Panc1 (cell line): ENCODE measurements at regions not wholly inside any gene's neighbourhood (a gene's known extent, or its start where the extent isn't known, plus 50 kb on each side); places are given as distances from the start of the nearest gene placed in this dataset.

ENCODE experiments used
- POLR2AphosphoS5 ChIP-seq: IDR thresholded peaks from 2 replicates; pipeline ENCODE4 v1.6.1; 2012; ENCODE audit warnings: mild to moderate bottlenecking, low read depth, low read length, moderate library complexity
- SIN3A ChIP-seq: IDR thresholded peaks from 2 replicates; pipeline ENCODE4 v1.6.1; 2012; ENCODE audit warnings: low read depth, mild to moderate bottlenecking, low read length, moderate library complexity, borderline replicate concordance; ENCODE audit not compliant: insufficient read depth
- TF ChIP-seq, protein P1 (sequence below): fragments of 450-650 bp; IDR thresholded peaks from 2 replicates; pipeline ENCODE4 v1.5.1; 2017; ENCODE audit warnings: mild to moderate bottlenecking
- TF ChIP-seq, protein P2 (sequence below), 2 experiments: IDR thresholded peaks; 2 replicates each; pipeline ENCODE4 v1.6.1; 2011 to 2012; ENCODE audit warnings: low read depth in 2 of 2, control low read depth in 1 of 2, low read length in 1 of 2, mild to moderate bottlenecking in 1 of 2, moderate library complexity in 1 of 2; ENCODE audit not compliant: insufficient read depth in 1 of 2

DNA sequence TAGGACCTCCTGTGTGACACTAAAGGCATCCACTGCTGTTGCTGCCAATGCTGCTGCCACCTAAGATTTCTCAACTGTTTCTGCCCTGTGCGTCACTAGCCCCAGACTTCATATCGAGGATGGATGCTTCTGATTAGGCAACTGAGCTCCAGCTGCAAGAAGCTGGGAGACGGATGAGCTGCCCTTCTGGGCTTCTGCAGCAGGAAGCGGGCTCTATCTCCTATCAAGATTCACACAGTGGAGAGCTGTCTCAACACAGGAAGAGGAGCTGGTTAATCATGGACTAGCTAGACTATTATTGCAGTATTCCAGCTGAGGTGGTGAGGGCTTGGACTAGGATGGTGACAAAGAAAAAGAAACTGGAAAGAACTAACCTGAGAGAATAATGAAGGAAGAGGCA, 59.2 kb upstream of the PELI2 start:
- TF ChIP-seq, protein P1, sequence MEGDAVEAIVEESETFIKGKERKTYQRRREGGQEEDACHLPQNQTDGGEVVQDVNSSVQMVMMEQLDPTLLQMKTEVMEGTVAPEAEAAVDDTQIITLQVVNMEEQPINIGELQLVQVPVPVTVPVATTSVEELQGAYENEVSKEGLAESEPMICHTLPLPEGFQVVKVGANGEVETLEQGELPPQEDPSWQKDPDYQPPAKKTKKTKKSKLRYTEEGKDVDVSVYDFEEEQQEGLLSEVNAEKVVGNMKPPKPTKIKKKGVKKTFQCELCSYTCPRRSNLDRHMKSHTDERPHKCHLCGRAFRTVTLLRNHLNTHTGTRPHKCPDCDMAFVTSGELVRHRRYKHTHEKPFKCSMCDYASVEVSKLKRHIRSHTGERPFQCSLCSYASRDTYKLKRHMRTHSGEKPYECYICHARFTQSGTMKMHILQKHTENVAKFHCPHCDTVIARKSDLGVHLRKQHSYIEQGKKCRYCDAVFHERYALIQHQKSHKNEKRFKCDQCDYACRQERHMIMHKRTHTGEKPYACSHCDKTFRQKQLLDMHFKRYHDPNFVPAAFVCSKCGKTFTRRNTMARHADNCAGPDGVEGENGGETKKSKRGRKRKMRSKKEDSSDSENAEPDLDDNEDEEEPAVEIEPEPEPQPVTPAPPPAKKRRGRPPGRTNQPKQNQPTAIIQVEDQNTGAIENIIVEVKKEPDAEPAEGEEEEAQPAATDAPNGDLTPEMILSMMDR, result no peak
- TF ChIP-seq POLR2AphosphoS5 (no peak), SIN3A (no peak)
- TF ChIP-seq, protein P2, sequence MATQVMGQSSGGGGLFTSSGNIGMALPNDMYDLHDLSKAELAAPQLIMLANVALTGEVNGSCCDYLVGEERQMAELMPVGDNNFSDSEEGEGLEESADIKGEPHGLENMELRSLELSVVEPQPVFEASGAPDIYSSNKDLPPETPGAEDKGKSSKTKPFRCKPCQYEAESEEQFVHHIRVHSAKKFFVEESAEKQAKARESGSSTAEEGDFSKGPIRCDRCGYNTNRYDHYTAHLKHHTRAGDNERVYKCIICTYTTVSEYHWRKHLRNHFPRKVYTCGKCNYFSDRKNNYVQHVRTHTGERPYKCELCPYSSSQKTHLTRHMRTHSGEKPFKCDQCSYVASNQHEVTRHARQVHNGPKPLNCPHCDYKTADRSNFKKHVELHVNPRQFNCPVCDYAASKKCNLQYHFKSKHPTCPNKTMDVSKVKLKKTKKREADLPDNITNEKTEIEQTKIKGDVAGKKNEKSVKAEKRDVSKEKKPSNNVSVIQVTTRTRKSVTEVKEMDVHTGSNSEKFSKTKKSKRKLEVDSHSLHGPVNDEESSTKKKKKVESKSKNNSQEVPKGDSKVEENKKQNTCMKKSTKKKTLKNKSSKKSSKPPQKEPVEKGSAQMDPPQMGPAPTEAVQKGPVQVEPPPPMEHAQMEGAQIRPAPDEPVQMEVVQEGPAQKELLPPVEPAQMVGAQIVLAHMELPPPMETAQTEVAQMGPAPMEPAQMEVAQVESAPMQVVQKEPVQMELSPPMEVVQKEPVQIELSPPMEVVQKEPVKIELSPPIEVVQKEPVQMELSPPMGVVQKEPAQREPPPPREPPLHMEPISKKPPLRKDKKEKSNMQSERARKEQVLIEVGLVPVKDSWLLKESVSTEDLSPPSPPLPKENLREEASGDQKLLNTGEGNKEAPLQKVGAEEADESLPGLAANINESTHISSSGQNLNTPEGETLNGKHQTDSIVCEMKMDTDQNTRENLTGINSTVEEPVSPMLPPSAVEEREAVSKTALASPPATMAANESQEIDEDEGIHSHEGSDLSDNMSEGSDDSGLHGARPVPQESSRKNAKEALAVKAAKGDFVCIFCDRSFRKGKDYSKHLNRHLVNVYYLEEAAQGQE (IDR thresholded peaks at IDR 0.05; ENCODE audit: insufficient read depth in 1 of 2, low read depth in 2 of 2, low read length in 1 of 2), result no peak
